ENCODE measurements at regions not wholly inside any gene's neighbourhood (a gene's known extent, or its start where the extent isn't known, plus 50 kb on each side); places are given as distances from the start of the nearest gene placed in this dataset.
A peak's percentile ranks its signal among the peaks of the same experiment; 100 is the strongest.

GRCh38 chr12:115108129-115109100, 424.4 kb upstream of the TBX3 start:
- Histone ChIP-seq H3K4me1 (ENCODE audit: insufficient read depth) (no peaks in the 10 kb centered on the region), H3K79me2 (no peaks in the 10 kb centered on the region), H3K27ac (no peak overlapping the region), H3K9me2 (replicated peaks; ENCODE audit: insufficient read depth) (no peaks in the 10 kb centered on the region), H3K27me3 (no peaks in the 10 kb centered on the region), H3K4me3 (no peak overlapping the region), H3K4me2 (no peak overlapping the region), H3K36me3 (replicated peaks; ENCODE audit: insufficient read depth, low read depth) (no peaks in the 10 kb centered on the region), H3K9me3 (ENCODE audit: low read depth) (no peaks in the 10 kb centered on the region), H4K20me1 (ENCODE audit: insufficient read depth, poor library complexity, severe bottlenecking) (no peaks in the 10 kb centered on the region), H2AFZ (no peak overlapping the region)
- 92% methylated on average over 3 of the region's 3 CpGs for WGBS (ENCODE audit: low lambda C conversion rate, missing lambda C conversion rate)
- DNase-seq (ENCODE audit: low spot score) = no peak
- TF ChIP-seq, protein P1, sequence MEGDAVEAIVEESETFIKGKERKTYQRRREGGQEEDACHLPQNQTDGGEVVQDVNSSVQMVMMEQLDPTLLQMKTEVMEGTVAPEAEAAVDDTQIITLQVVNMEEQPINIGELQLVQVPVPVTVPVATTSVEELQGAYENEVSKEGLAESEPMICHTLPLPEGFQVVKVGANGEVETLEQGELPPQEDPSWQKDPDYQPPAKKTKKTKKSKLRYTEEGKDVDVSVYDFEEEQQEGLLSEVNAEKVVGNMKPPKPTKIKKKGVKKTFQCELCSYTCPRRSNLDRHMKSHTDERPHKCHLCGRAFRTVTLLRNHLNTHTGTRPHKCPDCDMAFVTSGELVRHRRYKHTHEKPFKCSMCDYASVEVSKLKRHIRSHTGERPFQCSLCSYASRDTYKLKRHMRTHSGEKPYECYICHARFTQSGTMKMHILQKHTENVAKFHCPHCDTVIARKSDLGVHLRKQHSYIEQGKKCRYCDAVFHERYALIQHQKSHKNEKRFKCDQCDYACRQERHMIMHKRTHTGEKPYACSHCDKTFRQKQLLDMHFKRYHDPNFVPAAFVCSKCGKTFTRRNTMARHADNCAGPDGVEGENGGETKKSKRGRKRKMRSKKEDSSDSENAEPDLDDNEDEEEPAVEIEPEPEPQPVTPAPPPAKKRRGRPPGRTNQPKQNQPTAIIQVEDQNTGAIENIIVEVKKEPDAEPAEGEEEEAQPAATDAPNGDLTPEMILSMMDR (IDR thresholded peaks at IDR 0.05; ENCODE audit: poor library complexity) = no peak

- Histone ChIP-seq H3K4me2 (no peak overlapping the region), H3K36me3 (replicated peaks; ENCODE audit: insufficient read depth, low read depth) (no peaks in the 10 kb centered on the region), H3K9me2 (replicated peaks; ENCODE audit: insufficient read depth) (no peaks in the 10 kb centered on the region), H3K27ac (peak overlapping the region; percentile 11), H3K27me3 (no peaks in the 10 kb centered on the region), H3K4me3 (no peak overlapping the region), H4K20me1 (ENCODE audit: insufficient read depth, poor library complexity, severe bottlenecking) (no peaks in the 10 kb centered on the region), H3K9me3 (ENCODE audit: low read depth) (no peaks in the 10 kb centered on the region), H2AFZ (no peak overlapping the region), H3K79me2 (no peaks in the 10 kb centered on the region), H3K4me1 (ENCODE audit: insufficient read depth) (no peaks in the 10 kb centered on the region)
- no peak for TF ChIP-seq EZH2 (IDR thresholded peaks at IDR 0.05; ENCODE audit: borderline replicate concordance)
- TF ChIP-seq, protein P1 (IDR thresholded peaks at IDR 0.05; ENCODE audit: poor library complexity) = no peak
- no peak for TF ChIP-seq EZH2phosphoT487 (IDR thresholded peaks at IDR 0.05; ENCODE audit: low read depth, severe bottlenecking, unreplicated experiment)
- WGBS (ENCODE audit: low lambda C conversion rate, missing lambda C conversion rate) = 57% methylated on average over 10 of the region's 10 CpGs
- DNase-seq (ENCODE audit: low spot score) = peak; percentile 49
Measured at GRCh38 chr12:115103884-115104883, 420.2 kb upstream of the TBX3 start.

GRCh38 chr12:115102450-115102849, 418.5 kb upstream of the TBX3 start:
- no peak for DNase-seq (ENCODE audit: low spot score)
- TF ChIP-seq EZH2 (IDR thresholded peaks at IDR 0.05; ENCODE audit: borderline replicate concordance) (no peak), EZH2phosphoT487 (IDR thresholded peaks at IDR 0.05; ENCODE audit: low read depth, severe bottlenecking, unreplicated experiment) (no peak)
- TF ChIP-seq, protein P1 (IDR thresholded peaks at IDR 0.05; ENCODE audit: poor library complexity) = no peak
- Histone ChIP-seq H3K27ac (no peak overlapping the region), H3K4me3 (no peak overlapping the region), H3K9me3 (ENCODE audit: low read depth) (no peaks in the 10 kb centered on the region), H3K27me3 (no peaks in the 10 kb centered on the region), H4K20me1 (ENCODE audit: insufficient read depth, poor library complexity, severe bottlenecking) (no peaks in the 10 kb centered on the region), H3K79me2 (no peaks in the 10 kb centered on the region), H3K4me1 (ENCODE audit: insufficient read depth) (no peaks in the 10 kb centered on the region), H3K4me2 (no peak overlapping the region), H2AFZ (no peak overlapping the region), H3K36me3 (replicated peaks; ENCODE audit: insufficient read depth, low read depth) (no peaks in the 10 kb centered on the region), H3K9me2 (replicated peaks; ENCODE audit: insufficient read depth) (no peaks in the 10 kb centered on the region)
- WGBS (ENCODE audit: low lambda C conversion rate, missing lambda C conversion rate) = 77% methylated on average over 5 of the region's 5 CpGs

All from hepatocyte (in vitro differentiated cells).